ENCODE measurements at regions not wholly inside any gene's neighbourhood (a gene's known extent, or its start where the extent isn't known, plus 50 kb on each side); places are given as distances from the start of the nearest gene placed in this dataset.

- DNase-seq (ENCODE audit: low read depth), result no peak
Observed at GRCh38 chr15:70201425-70201775, 103.7 kb upstream of the TLE3 start.

DNA sequence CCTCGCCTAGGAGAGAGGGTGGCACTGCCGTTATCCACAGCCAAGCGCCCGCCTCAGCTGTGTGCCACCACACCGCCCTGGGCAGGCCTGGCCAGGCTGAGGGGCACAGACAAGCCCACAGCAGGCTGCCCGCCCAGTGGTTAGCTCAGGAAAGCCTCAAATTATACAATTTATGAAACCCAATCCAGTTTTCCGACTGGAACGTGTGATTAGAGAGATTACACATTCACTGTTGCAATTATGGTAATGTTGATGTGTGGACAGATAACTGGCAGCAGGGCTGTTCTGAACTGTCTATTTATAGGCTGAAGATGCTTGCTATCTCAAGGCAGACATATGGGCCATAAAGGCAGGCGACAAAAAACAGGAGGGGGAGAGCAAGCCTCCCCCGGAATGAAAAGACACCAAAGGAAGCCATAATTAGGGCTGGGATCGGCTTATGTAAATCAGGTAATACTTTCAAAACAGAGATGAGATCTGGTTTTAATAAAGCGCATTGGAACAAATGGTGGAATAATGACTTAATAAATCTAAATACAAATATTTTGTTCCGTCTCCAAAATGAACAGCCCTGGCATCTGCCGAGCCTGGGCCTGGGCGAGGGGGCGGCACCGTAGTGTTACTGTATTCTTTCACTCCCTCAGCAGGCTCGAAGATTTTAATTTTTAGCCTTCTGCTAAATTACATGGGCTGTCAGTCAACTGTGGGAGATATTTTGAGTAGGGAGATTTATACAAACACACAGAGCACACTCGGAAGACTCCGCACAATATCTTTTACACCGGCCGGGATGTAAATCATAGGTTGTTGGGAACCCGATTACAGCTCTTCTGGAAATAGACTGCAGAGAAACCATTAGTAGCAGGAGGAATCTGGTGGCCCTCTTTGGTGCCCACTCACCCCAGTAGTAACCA, 103.1 kb upstream of the TLE3 start:
- no peak for DNase-seq (ENCODE audit: low read depth)

DNA sequence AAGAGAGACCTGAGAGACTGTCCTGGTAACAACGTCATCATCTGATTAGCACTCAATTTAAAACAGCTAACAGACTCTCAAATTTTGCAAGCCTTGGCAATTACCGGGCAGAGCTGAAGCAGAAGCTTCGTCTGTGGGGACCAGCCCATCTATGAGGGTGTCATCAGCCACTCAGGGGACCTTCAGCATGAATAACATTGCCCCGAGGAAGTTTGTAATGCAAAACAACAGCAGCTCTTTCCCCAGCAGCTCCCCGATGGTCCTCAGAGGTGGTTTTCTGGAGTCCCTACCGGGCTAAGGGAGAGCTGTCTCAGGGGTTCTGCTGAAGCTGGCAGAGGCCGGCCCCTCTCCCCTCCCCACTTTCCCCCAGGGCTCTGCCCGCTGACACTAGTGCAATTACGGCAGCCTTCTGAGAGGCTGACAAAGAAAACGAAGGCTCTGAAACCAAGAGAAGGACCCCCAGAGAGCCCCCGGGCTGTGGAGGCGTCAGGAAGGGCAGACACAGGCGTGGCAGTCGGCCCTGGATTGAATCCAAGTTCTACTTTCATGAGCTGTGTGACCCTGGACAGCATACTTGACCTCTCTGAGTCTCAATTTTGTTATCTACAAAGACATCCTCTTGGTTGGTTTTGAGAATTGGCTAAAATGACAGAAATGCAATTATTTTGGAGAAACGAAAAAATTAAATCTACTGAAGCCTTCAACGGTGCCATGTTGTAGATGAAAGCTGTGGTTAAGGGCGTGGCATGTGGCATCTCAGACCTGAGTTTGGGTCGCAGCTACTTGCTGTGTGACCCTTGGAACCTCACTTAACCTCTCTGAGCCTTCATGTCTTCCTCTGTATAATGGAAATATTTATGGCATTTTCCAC, 102.1 kb upstream of the TLE3 start:
- no peak for DNase-seq (ENCODE audit: low read depth)

- no peak for DNase-seq (ENCODE audit: low read depth)
Observed at GRCh38 chr15:70199124-70199482, 101.4 kb upstream of the TLE3 start.

- DNase-seq (ENCODE audit: low read depth), result no peak
Observed at GRCh38 chr15:70198441-70199123, 100.9 kb upstream of the TLE3 start.

- DNase-seq (ENCODE audit: low read depth), result no peak
Observed at GRCh38 chr15:70197945-70198361, 100.2 kb upstream of the TLE3 start.

DNA sequence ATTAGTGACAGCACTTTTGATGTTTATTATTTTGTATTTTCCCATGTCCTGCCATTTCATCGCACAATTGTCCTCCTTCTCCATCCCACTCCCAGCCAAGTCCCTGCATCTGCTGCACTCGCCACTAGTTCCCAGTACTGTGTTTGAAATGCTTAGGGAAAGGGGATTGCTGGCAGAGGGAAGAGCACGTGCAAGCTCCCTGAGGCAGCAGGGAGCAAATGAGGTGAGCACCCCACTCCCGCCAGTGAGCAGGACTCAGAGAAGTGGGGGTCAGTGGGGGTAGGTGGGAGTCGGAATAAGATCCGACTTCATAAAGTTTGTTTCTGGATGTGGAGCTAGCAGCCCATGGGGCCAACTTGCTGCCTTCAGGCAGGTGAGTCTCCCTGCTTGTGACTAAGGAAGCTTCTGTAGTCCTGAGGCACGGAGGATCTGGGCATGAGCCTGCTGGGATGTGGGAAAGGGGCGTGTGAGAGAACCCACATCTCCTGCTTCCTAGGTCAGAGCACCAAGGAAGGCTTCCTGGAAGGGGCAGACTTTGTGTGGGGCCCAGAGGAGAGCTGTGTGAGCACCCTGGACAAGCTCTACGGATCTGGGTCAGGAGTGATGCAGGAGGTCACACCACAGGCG, 99.7 kb upstream of the TLE3 start:
- peak; percentile 16 for DNase-seq (ENCODE audit: low read depth)

GRCh38 chr15:70196372-70197316, 98.9 kb upstream of the TLE3 start:
- peak; percentile 79 for DNase-seq (ENCODE audit: low read depth)

DNA sequence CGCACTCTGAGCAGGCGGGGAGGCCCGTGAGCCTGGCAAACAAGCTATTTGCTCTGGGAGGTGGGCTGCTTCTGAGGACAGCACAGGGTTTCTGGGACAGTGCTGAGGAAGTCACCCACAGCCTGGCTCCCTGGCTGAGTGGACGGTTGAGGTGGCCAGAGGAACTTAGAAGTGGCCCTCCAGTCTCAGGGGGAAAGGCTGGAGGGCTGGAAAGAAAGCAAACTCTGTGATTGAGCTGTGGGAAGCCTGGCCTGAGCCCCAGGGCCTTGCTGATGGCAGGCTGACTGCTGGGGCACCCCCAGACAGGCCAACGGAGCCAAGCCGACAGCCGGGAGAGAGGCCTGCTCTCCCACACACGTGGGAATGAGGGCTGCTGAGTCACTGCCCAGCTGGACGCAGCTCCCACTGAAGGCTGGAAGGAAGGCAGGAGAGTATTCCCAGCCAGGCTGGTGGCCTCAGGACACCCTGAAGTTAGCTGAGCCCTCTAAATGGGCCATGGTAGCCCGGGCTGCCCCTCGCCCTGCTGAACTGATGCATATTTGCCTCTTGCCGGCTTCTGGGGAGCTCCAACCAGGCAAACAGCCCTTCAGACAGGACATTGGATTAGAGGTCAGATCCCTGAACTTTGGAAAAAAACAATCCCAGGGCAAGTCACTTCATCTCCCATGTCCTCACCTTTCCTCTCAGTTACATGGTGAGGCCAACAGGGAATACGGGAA, 98.0 kb upstream of the TLE3 start:
- DNase-seq (ENCODE audit: low read depth), result peak; percentile 78

DNA sequence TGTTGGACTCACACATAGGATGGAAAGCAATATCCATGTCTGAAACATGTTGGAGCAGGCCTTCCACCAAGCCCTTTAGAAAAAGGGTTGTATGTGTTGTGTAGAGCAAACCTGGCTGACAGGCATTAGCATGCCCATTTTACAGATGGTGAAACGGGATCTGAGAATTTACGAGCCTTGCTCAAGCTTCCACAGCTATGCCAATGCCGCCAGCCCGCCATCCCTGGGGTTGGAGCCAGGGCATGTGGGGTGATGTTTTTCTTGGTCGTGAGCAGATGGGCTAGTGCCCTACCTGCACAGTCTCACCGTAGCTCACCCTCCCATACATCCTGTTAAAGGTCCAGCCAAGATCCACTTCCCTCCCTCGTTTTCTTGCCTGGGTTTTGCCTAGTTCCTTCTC, 97.5 kb upstream of the TLE3 start:
- DNase-seq (ENCODE audit: low read depth), result no peak

DNA sequence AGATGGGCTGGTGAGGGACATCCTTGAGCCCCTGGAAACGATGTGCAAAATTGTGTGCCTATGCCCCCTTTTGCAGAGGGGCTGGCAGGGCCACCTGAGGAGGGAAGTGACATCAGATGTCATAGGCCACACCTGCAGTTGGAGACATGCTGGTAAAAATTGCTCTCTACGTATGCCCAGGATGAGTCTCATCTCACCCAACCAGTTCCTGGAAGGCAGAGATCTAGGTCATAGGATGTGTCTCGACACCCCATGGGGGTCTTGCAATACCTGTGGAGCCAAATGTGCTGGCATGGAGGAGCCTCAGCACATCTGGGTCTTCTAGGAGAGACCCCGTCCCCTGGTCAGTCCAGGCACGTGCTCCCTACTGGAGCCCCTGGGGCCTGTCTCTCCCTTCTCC, 96.5 kb upstream of the TLE3 start:
- no peak for DNase-seq (ENCODE audit: low read depth)

DNA sequence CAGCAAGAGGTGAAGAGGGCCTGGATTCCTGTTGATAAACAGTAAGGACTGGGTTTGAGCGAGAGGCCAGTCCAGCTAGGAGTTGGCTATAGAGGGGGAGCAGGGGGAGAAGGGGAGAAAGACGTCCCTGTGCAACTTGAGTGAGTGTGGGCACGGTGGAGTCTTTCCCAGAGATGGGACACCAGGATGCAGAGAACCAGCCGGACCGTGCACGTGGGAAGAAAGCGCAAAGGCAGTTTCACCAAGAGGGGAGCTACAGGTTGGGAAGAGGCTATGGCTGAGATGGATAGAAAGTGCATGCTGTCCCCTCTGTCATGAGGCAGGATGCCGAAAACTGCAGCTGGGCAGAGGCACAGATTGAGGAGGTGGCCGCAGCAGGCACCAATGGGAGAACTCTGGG, 96.0 kb upstream of the TLE3 start:
- no peak for DNase-seq (ENCODE audit: low read depth)

DNA sequence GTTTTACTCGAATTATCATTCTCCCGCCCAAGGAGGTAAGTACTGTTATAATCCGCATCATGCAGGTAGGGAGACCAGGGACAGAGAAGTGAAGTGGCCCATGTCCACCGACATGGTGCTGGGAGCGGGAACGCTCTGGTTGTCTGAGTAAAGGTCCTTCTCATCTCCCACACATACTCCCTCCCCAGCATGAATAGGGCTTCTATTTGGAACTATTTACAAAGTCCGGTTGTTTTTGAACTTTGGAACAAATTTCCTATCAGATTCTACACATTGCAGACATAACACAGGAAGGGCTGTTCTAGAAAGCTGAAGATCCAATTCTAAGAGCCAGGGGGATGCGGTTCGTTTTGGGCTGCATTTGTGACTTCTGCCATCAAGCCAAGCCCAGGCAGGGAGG, 94.8 kb upstream of the TLE3 start:
- no peak for DNase-seq (ENCODE audit: low read depth)

DNA sequence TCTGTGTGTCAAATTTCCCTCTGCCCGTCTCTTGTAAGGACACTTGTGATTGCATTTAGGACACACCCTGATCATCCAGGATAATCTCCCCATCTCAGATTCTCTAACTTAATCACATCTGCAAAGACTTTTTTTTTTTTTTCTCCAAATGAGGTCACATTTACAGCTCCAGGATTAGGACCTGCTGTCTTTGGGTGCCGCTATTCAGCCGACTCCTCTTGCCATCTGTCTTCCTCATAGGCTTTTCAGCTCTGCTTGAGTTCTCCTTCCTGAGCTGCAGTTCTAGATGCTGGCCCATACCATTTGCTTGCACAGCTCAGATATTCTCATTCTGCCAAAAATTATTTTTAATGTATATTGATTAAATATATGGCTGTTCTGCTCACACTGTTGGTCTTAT, 94.3 kb upstream of the TLE3 start:
- DNase-seq (ENCODE audit: low read depth), result no peak

GRCh38 chr15:70190965-70191364, 93.2 kb upstream of the TLE3 start:
- DNase-seq (ENCODE audit: low read depth), result no peak

DNA sequence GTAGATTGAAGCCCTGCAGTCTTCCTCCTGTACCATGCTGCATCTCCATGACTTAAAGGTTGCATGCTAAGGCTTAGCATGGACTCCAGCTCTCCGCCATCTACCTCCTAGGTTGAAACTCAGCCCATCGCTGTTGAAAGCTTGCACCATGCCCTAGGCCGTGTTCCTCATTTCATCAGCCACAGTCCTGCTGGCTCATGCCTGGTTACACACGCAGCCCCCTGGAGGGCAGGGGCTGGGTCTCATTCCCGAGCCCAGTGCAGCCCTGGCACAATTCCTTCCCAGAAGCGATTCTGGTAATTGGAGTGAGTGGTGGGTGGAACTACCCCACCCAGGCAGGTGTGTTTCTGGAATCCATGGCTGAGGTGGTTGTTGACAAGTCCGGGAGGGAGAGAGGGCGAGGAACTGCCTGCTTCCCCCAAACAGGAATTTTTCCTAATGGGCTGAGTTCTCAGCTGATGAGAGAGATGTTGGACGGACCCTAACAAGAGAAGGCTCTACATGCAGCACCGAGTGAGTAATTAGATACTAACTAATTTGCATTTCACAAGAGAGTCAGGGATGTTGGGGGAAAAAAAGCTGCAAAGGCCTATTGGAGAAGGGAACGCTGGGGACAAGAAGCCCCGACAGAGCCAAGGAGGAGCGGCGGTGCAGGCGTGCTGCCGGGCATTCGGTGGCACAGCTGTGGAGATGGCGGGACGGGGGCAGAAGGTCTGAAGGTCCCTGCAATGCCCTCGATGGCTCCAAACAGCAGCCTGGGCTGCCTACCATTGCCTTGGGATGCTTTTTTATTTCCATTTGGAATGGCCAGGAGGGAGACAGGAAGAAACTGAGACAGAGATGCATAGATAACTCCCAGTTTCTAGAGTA, 92.3 kb upstream of the TLE3 start:
- no peak for DNase-seq (ENCODE audit: low read depth)

DNA sequence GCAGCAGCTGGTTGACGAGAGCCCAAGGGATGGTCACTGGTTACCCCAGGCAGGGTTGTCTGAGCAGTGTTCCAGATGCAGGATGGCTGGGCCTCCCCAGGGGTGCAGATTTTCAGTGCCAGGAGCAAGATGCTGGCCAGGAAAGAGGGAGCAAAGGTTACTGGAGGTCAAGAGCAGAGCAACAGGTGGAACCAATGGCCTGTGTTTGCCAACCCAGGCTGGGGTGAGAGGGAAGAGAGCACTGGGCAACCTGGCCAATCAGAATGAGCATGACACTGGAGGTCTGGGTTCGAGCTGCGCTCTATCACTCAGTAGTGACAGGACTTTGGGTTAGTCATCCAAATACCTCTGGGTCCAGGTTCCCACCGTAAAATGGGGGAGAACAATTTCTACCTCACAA, 90.6 kb upstream of the TLE3 start:
- no peak for DNase-seq (ENCODE audit: low read depth)

DNA sequence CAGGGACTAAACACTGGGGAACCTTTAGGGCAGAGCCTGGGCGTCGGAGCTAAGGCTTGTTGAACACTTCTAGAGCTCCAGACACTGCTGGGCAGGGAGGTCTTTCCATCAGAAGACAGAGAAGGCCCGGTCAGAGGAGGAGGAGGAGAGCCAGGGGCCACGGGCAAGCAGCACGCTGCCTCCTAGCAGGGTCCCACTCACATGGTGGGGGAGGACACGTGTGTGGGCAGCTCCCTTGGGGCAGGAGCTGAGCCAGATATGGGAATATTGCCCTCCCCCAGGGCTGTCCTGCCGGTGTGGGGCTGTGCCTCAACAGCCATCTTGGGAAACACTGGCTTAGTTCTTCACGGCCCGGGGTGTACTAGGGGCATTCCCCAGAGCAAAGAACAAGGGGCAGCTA, 89.6 kb upstream of the TLE3 start:
- no peak for DNase-seq (ENCODE audit: low read depth)

GRCh38 chr15:70186152-70186551, 88.4 kb upstream of the TLE3 start:
- no peak for DNase-seq (ENCODE audit: low read depth)

Measured in ELR (cell line).